ENCODE measurements at regions not wholly inside any gene's neighbourhood (a gene's known extent, or its start where the extent isn't known, plus 50 kb on each side); places are given as distances from the start of the nearest gene placed in this dataset.

GRCh38 chr4:80133240-80133783 lies 60.3 kb upstream of the ANTXR2 start:
- peaks cover 36% of the 10 kb centered on the region for H3K4me1 Mint-ChIP-seq (ENCODE audit: low read depth, unreplicated experiment)
- BruUV-seq (replicated peaks) = no TSS peak
- TF ChIP-seq, protein P1, sequence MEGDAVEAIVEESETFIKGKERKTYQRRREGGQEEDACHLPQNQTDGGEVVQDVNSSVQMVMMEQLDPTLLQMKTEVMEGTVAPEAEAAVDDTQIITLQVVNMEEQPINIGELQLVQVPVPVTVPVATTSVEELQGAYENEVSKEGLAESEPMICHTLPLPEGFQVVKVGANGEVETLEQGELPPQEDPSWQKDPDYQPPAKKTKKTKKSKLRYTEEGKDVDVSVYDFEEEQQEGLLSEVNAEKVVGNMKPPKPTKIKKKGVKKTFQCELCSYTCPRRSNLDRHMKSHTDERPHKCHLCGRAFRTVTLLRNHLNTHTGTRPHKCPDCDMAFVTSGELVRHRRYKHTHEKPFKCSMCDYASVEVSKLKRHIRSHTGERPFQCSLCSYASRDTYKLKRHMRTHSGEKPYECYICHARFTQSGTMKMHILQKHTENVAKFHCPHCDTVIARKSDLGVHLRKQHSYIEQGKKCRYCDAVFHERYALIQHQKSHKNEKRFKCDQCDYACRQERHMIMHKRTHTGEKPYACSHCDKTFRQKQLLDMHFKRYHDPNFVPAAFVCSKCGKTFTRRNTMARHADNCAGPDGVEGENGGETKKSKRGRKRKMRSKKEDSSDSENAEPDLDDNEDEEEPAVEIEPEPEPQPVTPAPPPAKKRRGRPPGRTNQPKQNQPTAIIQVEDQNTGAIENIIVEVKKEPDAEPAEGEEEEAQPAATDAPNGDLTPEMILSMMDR (IDR thresholded peaks at IDR 0.05; ENCODE audit: unreplicated experiment) = no peak
- H3K27ac Mint-ChIP-seq (ENCODE audit: unreplicated experiment) = no peak overlapping the region
- no peaks in the 10 kb centered on the region for H3K36me3 Mint-ChIP-seq (ENCODE audit: insufficient read depth, unreplicated experiment)
- CTCF ChIA-PET = no interaction called here
- H3K27me3 Mint-ChIP-seq (ENCODE audit: unreplicated experiment) = no peaks in the 10 kb centered on the region
- DNase-seq = no peak
- intact Hi-C loops (cut with micrococcal nuclease; ENCODE audit: unreplicated experiment) = no loop called here
- H3K9me3 Mint-ChIP-seq (ENCODE audit: low read depth, unreplicated experiment) = no peaks in the 10 kb centered on the region
- no peak overlapping the region for H3K4me3 Mint-ChIP-seq (ENCODE audit: low read depth, unreplicated experiment)

DNA sequence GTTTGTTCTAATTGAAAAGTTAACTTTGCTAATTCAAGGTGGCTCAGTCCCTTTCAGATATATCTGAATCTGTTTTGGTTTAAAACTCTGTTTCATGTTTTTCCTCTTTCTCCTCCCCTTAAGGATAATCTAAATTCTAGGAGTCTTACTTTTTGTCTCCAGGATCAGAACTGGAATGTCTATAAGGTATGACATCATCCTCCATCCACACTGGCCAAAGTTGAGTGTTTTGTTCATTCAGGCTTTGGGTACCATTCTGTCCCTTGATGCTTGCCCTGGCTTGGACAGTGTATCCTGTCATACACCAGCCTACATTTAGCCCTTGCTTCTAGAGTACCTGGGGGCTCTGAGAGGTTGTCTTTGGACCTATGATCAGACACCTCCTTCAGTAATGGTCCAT lies 56.8 kb upstream of the ANTXR2 start:
- no TSS peak for BruUV-seq (replicated peaks)
- CTCF ChIA-PET = no interaction called here
- Mint-ChIP-seq H3K4me1 (ENCODE audit: low read depth, unreplicated experiment) (peaks cover 28% of the 10 kb centered on the region), H3K27me3 (ENCODE audit: unreplicated experiment) (no peaks in the 10 kb centered on the region), H3K27ac (ENCODE audit: unreplicated experiment) (no peak overlapping the region), H3K9me3 (ENCODE audit: low read depth, unreplicated experiment) (no peaks in the 10 kb centered on the region), H3K36me3 (ENCODE audit: insufficient read depth, unreplicated experiment) (peaks cover 4% of the 10 kb centered on the region), H3K4me3 (ENCODE audit: low read depth, unreplicated experiment) (no peak overlapping the region)
- DNase-seq = no peak
- intact Hi-C loops (cut with micrococcal nuclease; ENCODE audit: unreplicated experiment) = no loop called here
- TF ChIP-seq, protein P1 (IDR thresholded peaks at IDR 0.05; ENCODE audit: unreplicated experiment) = no peak

DNA sequence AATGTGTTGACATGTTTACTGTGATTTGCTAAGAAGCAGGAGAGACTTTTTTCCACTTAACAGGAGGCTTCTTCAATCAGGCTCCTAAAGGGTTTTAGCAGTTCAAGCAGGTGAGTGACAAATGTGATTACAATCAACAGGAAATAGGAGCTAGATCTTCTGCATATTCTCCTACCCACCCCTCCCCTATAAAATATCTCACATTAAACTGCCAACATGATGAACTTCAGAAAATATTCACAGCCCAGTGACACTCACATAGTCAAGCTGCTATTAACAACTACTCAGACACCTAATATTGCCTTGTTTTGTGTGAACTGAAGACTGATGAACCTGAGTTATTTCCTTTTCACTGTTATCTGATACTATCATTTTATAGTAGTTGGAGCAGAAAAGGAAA lies 55.9 kb upstream of the ANTXR2 start:
- no TSS peak for BruUV-seq (replicated peaks)
- intact Hi-C loops (cut with micrococcal nuclease; ENCODE audit: unreplicated experiment) = no loop called here
- TF ChIP-seq, protein P1 (IDR thresholded peaks at IDR 0.05; ENCODE audit: unreplicated experiment) = no peak
- Mint-ChIP-seq H3K4me3 (ENCODE audit: low read depth, unreplicated experiment) (no peak overlapping the region), H3K4me1 (ENCODE audit: low read depth, unreplicated experiment) (peaks cover 22% of the 10 kb centered on the region), H3K27ac (ENCODE audit: unreplicated experiment) (no peak overlapping the region), H3K9me3 (ENCODE audit: low read depth, unreplicated experiment) (no peaks in the 10 kb centered on the region), H3K27me3 (ENCODE audit: unreplicated experiment) (no peaks in the 10 kb centered on the region), H3K36me3 (ENCODE audit: insufficient read depth, unreplicated experiment) (peaks cover 4% of the 10 kb centered on the region)
- CTCF ChIA-PET = no interaction called here
- DNase-seq = no peak

DNA sequence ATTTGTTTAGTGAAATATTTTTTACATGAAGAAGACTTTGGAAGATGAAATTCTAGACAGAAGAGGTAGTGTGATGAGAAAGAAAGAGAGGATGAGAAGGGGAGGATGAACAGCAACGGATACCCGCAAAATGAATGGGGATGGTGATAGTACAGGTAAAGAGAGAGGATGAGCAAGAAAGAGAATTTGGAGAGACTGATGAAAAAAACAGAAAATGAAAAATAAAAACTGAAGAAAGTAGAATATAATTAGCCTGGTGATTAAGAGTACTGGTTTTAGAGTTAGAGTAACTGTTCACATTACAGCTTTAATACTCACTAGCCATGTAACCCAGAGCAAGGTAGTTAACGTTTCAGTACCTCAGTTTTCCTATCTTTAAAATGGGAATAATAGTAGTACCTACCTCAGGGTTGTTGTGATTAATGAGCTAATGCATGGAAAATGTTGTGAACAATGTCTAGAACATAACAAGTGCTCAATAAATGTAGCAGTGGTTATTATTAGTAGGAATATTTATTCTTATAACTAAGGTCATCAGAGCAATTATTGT lies 54.9 kb upstream of the ANTXR2 start:
- intact Hi-C loops (cut with micrococcal nuclease; ENCODE audit: unreplicated experiment) = no loop called here
- Mint-ChIP-seq H3K4me1 (ENCODE audit: low read depth, unreplicated experiment) (peaks cover 22% of the 10 kb centered on the region), H3K9me3 (ENCODE audit: low read depth, unreplicated experiment) (no peaks in the 10 kb centered on the region), H3K4me3 (ENCODE audit: low read depth, unreplicated experiment) (no peak overlapping the region), H3K27ac (ENCODE audit: unreplicated experiment) (peak overlapping the region; percentile 29), H3K27me3 (ENCODE audit: unreplicated experiment) (no peaks in the 10 kb centered on the region), H3K36me3 (ENCODE audit: insufficient read depth, unreplicated experiment) (peaks cover 4% of the 10 kb centered on the region)
- no TSS peak for BruUV-seq (replicated peaks)
- CTCF ChIA-PET = no interaction called here
- TF ChIP-seq, protein P1 (IDR thresholded peaks at IDR 0.05; ENCODE audit: unreplicated experiment) = no peak
- DNase-seq = no peak

Measured in Calu3 (cell line).